B cell (primary cell): ENCODE measurements at regions not wholly inside any gene's neighbourhood (a gene's known extent, or its start where the extent isn't known, plus 50 kb on each side); places are given as distances from the start of the nearest gene placed in this dataset.

Experiments used
- ATAC-seq: fragments of 200-7000 bp; cut with Tn5 transposase; one replicate; pipeline ENCODE4 v1.10.0; 2021; ENCODE audit warnings: low read depth, mild to moderate bottlenecking, moderate number of reproducible peaks, moderate library complexity
- CTCF ChIA-PET: fragments of 350-600 bp; sonication (Branson Sonifier 250); formaldehyde crosslinking; loops from one replicate; lab custom pipeline; 2021; ENCODE audit warnings: antibody characterized with exemption, inconsistent platforms; lab: Charles Lee
- POLR2A ChIA-PET: fragments of 350-600 bp; sonication (Branson Sonifier 250); formaldehyde crosslinking; loops from one replicate; lab custom pipeline; 2021; ENCODE audit warnings: antibody characterized with exemption; lab: Charles Lee
- DNase-seq: peaks from one replicate; pipeline ENCODE4 v3.0.0; 2013
- H2AFZ ChIP-seq: 2 replicates; pipeline ENCODE4 v1.6.1; 2012; ENCODE audit warnings: mild to moderate bottlenecking, low read depth, low read length; ENCODE audit not compliant: insufficient read depth, poor library complexity, severe bottlenecking
- H3K27ac ChIP-seq, 2 donors: 1 replicate in 1 of 2; 2 replicates in 1 of 2; pipeline ENCODE4 v1.5.1; 2012 to 2013; ENCODE audit warnings: low read length in 2 of 2, mild to moderate bottlenecking in 2 of 2, moderate library complexity in 1 of 2
- H3K27me3 ChIP-seq, 4 experiments: fragments of 200-600 bp in 1 of 4; sonication (generic) in 1 of 4; replicated peaks in 1 of 4; 1 replicate in 2 of 4; 2 replicates in 2 of 4; pipeline versions ENCODE4 v1.6.1 to v1.7.0; 2013 to 2016; ENCODE audit warnings: low read length in 3 of 4, mild to moderate bottlenecking in 2 of 4, mixed read lengths in 1 of 4, moderate library complexity in 1 of 4; ENCODE audit not compliant: insufficient read depth in 4 of 4, control insufficient read depth in 3 of 4; ENCODE audit errors: control extremely low read depth in 1 of 4
- H3K36me3 ChIP-seq, 2 experiments: replicated peaks in 1 of 2; 1 replicate in 1 of 2; 2 replicates in 1 of 2; pipeline versions ENCODE4 v1.6.1 to v1.7.1; 2013; ENCODE audit warnings: low read length in 1 of 2; ENCODE audit not compliant: insufficient read depth in 2 of 2, control insufficient read depth in 1 of 2; ENCODE audit errors: control extremely low read depth in 1 of 2, extremely low read depth in 1 of 2
- H3K4me1 ChIP-seq, 2 donors: fragments of 200-600 bp in 1 of 2; sonication (generic) in 1 of 2; 1 replicate in 1 of 2; 2 replicates in 1 of 2; pipeline versions ENCODE4 v1.5.1 to v1.6.1; 2013 to 2017; ENCODE audit warnings: low read length in 2 of 2; ENCODE audit not compliant: control insufficient read depth in 2 of 2, insufficient read depth in 2 of 2
- H3K4me2 ChIP-seq: replicated peaks from 2 replicates; pipeline ENCODE3; 2012; ENCODE audit warnings: mild to moderate bottlenecking, low read depth, low read length; ENCODE audit not compliant: poor library complexity, severe bottlenecking
- H3K4me3 ChIP-seq, 5 experiments: fragments of 200-600 bp in 1 of 5; sonication (generic) in 1 of 5; 1 replicate in 3 of 5; 2 replicates in 2 of 5; pipeline versions ENCODE4 v1.5.1 to v1.7.0; 2011 to 2016; ENCODE audit warnings: low read length in 4 of 5, mild to moderate bottlenecking in 4 of 5, low read depth in 2 of 5, control low read depth in 1 of 5, moderate library complexity in 1 of 5; ENCODE audit not compliant: insufficient read depth in 1 of 5; ENCODE audit errors: control extremely low read depth in 1 of 5, extremely low read depth in 1 of 5
- H3K79me2 ChIP-seq: fragments of 200-600 bp; sonication (generic); one replicate; pipeline ENCODE4 v1.6.0; 2016; ENCODE audit warnings: low read length; ENCODE audit not compliant: control insufficient read depth, insufficient read depth
- H3K9ac ChIP-seq: fragments of 200-600 bp; sonication (generic); 2 replicates; pipeline ENCODE4 v1.6.1; 2017; ENCODE audit warnings: mild to moderate bottlenecking, low read length, moderate library complexity
- H3K9me3 ChIP-seq, 3 donors: one replicate each; pipeline versions ENCODE4 v1.6.1 to v1.7.1; 2013; ENCODE audit warnings: low read length in 2 of 3; ENCODE audit not compliant: control insufficient read depth in 2 of 3, insufficient read depth in 1 of 3; ENCODE audit errors: control extremely low read depth in 1 of 3
- H4K20me1 ChIP-seq: 2 replicates; pipeline ENCODE4 v1.6.0; 2012; ENCODE audit warnings: mild to moderate bottlenecking, low read length; ENCODE audit not compliant: insufficient read depth, control insufficient read depth, poor library complexity, severe bottlenecking
- H3K27ac Mint-ChIP-seq: one replicate; pipeline ENCODE4 v1.8.0; 2021; ENCODE audit warnings: mixed read lengths
- H3K27me3 Mint-ChIP-seq: one replicate; pipeline ENCODE4 v1.8.0; 2021; ENCODE audit warnings: mixed read lengths
- H3K4me1 Mint-ChIP-seq: one replicate; pipeline ENCODE4 v1.8.0; 2021; ENCODE audit warnings: mixed read lengths
- H3K4me3 Mint-ChIP-seq: one replicate; pipeline ENCODE4 v1.8.0; 2021; ENCODE audit warnings: mixed read lengths
- H3K9me3 Mint-ChIP-seq: one replicate; pipeline ENCODE4 v1.8.0; 2022; ENCODE audit warnings: mixed read lengths; ENCODE audit not compliant: insufficient read depth
- EZH2 ChIP-seq: IDR thresholded peaks from 2 replicates; pipeline ENCODE4 v1.6.1; 2012; ENCODE audit warnings: borderline replicate concordance, low read depth, mild to moderate bottlenecking, moderate library complexity, low read length; ENCODE audit not compliant: insufficient read depth, poor library complexity, severe bottlenecking
- WGBS: methylation state at CpG from one replicate; pipeline ENCODE4 v1.1.5; 2013; ENCODE audit warnings: missing lambda C conversion rate; ENCODE audit not compliant: insufficient coverage; 5-methylcytosine and 5-hydroxymethylcytosine counted together
- intact Hi-C: fragments of 100-400 bp; cut with micrococcal nuclease; formaldehyde crosslinking; loops from one replicate; pipeline ENCODE4 v1.10.0; 2022
- TF ChIP-seq, protein P1 (sequence below): fragments of 200-600 bp; IDR thresholded peaks from one replicate; pipeline ENCODE4 v1.8.0; 2022; ENCODE audit warnings: antibody characterized with exemption, mild to moderate bottlenecking

GRCh38 chr5:155765715-155766114, 561.2 kb upstream of the SGCD start:
- intact Hi-C loops = no loop called here
- Histone ChIP-seq H3K9me3 (peaks cover 0 to 6% (median 0%) of the 10 kb centered on the region in 3 donors), H3K36me3 (no peaks in the 10 kb centered on the region), H3K4me1 (no peaks in the 10 kb centered on the region), H2AFZ (no peak overlapping the region), H3K79me2 (no peaks in the 10 kb centered on the region), H3K4me3 (no peak overlapping the region), H3K27me3 (no peaks in the 10 kb centered on the region), H3K9ac (no peak overlapping the region), H3K4me2 (no peak overlapping the region), H4K20me1 (no peaks in the 10 kb centered on the region), H3K27ac (no peak overlapping the region)
- Mint-ChIP-seq H3K4me1 (no peaks in the 10 kb centered on the region), H3K4me3 (no peak overlapping the region), H3K27ac (no peak overlapping the region), H3K27me3 (no peaks in the 10 kb centered on the region), H3K9me3 (peaks cover 3% of the 10 kb centered on the region)
- ATAC-seq (no peak), DNase-seq (no peak)
- TF ChIP-seq, protein P1, sequence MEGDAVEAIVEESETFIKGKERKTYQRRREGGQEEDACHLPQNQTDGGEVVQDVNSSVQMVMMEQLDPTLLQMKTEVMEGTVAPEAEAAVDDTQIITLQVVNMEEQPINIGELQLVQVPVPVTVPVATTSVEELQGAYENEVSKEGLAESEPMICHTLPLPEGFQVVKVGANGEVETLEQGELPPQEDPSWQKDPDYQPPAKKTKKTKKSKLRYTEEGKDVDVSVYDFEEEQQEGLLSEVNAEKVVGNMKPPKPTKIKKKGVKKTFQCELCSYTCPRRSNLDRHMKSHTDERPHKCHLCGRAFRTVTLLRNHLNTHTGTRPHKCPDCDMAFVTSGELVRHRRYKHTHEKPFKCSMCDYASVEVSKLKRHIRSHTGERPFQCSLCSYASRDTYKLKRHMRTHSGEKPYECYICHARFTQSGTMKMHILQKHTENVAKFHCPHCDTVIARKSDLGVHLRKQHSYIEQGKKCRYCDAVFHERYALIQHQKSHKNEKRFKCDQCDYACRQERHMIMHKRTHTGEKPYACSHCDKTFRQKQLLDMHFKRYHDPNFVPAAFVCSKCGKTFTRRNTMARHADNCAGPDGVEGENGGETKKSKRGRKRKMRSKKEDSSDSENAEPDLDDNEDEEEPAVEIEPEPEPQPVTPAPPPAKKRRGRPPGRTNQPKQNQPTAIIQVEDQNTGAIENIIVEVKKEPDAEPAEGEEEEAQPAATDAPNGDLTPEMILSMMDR = no peak
- no peak for TF ChIP-seq EZH2
- 80% methylated on average over 1 of the region's 2 CpGs for WGBS
- POLR2A ChIA-PET = no interaction called here
- CTCF ChIA-PET = no interaction called here

DNA sequence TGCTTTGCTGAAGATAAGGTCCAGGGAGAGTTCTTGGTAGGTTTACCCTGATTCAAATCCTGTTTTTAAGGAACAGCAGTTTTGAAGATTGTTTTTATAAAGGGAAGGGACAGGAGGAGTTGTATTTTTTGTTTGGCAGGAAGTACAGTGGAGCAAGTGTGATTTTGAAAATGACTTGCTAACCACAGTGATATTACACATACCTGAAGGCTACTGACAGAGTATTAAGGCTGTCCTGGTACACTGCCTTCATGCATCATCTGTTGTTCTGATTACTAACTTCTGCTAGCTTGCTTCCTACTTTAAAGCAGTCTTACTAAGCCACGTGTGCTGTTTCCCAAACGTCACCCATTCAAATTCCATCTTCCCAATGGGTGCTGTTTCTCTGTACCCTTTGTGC, 559.5 kb upstream of the SGCD start:
- H3K4me2 ChIP-seq = no peak overlapping the region
- no peaks in the 10 kb centered on the region for H3K79me2 ChIP-seq
- no peaks in the 10 kb centered on the region for H3K4me1 ChIP-seq
- no peak overlapping the region for H3K4me3 Mint-ChIP-seq
- intact Hi-C loops = no loop called here
- TF ChIP-seq, protein P1 = no peak
- TF ChIP-seq EZH2 = no peak
- H4K20me1 ChIP-seq = no peaks in the 10 kb centered on the region
- ChIA-PET POLR2A (no interaction called here), CTCF (no interaction called here)
- H3K27me3 Mint-ChIP-seq = no peaks in the 10 kb centered on the region
- H3K27ac ChIP-seq = no peak overlapping the region
- no peaks in the 10 kb centered on the region for H3K9me3 Mint-ChIP-seq
- no peaks in the 10 kb centered on the region for H3K36me3 ChIP-seq
- H3K27ac Mint-ChIP-seq = no peak overlapping the region
- DNase-seq (no peak), ATAC-seq (no peak)
- no CpG with 5 or more reads among the region's 2 CpGs for WGBS
- H3K4me3 ChIP-seq = no peak overlapping the region
- peaks cover 0 to 4% (median 0%) of the 10 kb centered on the region in 3 donors for H3K9me3 ChIP-seq
- H3K27me3 ChIP-seq = no peaks in the 10 kb centered on the region
- no peaks in the 10 kb centered on the region for H3K4me1 Mint-ChIP-seq
- H2AFZ ChIP-seq = no peak overlapping the region
- no peak overlapping the region for H3K9ac ChIP-seq
